OCI-LY1 (cell line): ENCODE measurements at regions not wholly inside any gene's neighbourhood (a gene's known extent, or its start where the extent isn't known, plus 50 kb on each side); places are given as distances from the start of the nearest gene placed in this dataset.
"Not testable (repeated sequence)": the region's sequence is repeated elsewhere in the genome, so short reads cannot be mapped to it uniquely, and the experiment has no call there.

Source experiments
- CTCF ChIP-seq: fragments of 200-600 bp; sonication (generic), shearing (Covaris generic); IDR thresholded peaks from 2 replicates; pipeline ENCODE4 v1.5.1; 2017; ENCODE audit warnings: mild to moderate bottlenecking, antibody characterized with exemption, low read length, moderate library complexity, mixed read lengths
- EZH2 ChIP-seq: fragments of 200-600 bp; sonication (generic), shearing (Covaris generic); IDR thresholded peaks from 2 replicates; pipeline ENCODE4 v1.8.0; 2017; ENCODE audit warnings: borderline replicate concordance, mixed run types, mild to moderate bottlenecking, antibody characterized with exemption, low read length, moderate library complexity, mixed read lengths

DNA sequence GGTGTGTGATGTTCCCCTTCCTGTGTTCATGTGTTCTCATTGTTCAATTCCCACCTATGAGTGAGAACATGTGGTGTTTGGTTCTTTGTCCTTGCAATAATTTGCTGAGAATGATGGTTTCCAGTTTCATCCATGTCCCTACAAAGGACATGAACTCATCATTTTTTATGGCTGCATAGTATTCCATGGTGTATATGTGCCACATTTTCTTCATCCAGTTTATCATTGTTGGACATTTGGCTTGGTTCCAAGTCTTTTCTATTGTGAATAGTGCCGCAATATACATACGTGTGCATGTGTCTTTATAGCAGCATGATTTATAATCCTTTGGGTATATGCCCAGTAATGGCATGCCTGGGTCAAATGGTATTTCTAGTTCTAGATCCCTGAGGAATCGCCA is 197.5 kb downstream of the ESM1 start:
- TF ChIP-seq CTCF, EZH2: not testable (repeated sequence)
